T-helper 22 cell (primary cell): ENCODE measurements at regions not wholly inside any gene's neighbourhood (a gene's known extent, or its start where the extent isn't known, plus 50 kb on each side); places are given as distances from the start of the nearest gene placed in this dataset.
"Not testable (repeated sequence)": the region's sequence is repeated elsewhere in the genome, so short reads cannot be mapped to it uniquely, and the experiment has no call there.

Experiments used
- DNase-seq: peaks from one replicate; pipeline ENCODE4 v3.0.0-alpha.2; 2020; ENCODE audit warnings: low read depth

- no peak for DNase-seq
These were observed 193.7 kb downstream of the TTC39B start for GRCh38 chr9:15113288-15113687.

GRCh38 chr9:15111071-15111470 is 195.9 kb downstream of the TTC39B start:
- DNase-seq, result no peak

- DNase-seq, result no peak
These were observed 194.7 kb upstream of the FREM1 start for GRCh38 chr9:15104826-15105420.

GRCh38 chr9:15103290-15103689 is 193.1 kb upstream of the FREM1 start:
- no peak for DNase-seq

- DNase-seq, result no peak
These were observed 190.9 kb upstream of the FREM1 start for GRCh38 chr9:15101095-15101494.

- no peak for DNase-seq
These were observed 190.3 kb upstream of the FREM1 start for GRCh38 chr9:15100571-15100970.

GRCh38 chr9:15096972-15097371 is 186.7 kb upstream of the FREM1 start:
- DNase-seq, result no peak

GRCh38 chr9:15086778-15087324 is 176.6 kb upstream of the FREM1 start:
- no peak for DNase-seq

GRCh38 chr9:15086156-15086763 is 176.0 kb upstream of the FREM1 start:
- DNase-seq, result no peak

- no peak for DNase-seq
These were observed 171.0 kb upstream of the FREM1 start for GRCh38 chr9:15081021-15081753.

- no peak for DNase-seq
These were observed 170.2 kb upstream of the FREM1 start for GRCh38 chr9:15080401-15080800.

GRCh38 chr9:15079989-15080388 is 169.8 kb upstream of the FREM1 start:
- no peak for DNase-seq

- no peak for DNase-seq
These were observed 167.9 kb upstream of the FREM1 start for GRCh38 chr9:15077946-15078729.

GRCh38 chr9:15073620-15074019 is 163.4 kb upstream of the FREM1 start:
- DNase-seq, result no peak

GRCh38 chr9:15070716-15071115 is 160.5 kb upstream of the FREM1 start:
- no peak for DNase-seq

GRCh38 chr9:15069106-15069505 is 158.9 kb upstream of the FREM1 start:
- DNase-seq, result no peak

- no peak for DNase-seq
These were observed 158.0 kb upstream of the FREM1 start for GRCh38 chr9:15068261-15068660.

- DNase-seq, result no peak
These were observed 148.8 kb upstream of the FREM1 start for GRCh38 chr9:15059003-15059402.

- DNase-seq, result no peak
These were observed 148.0 kb upstream of the FREM1 start for GRCh38 chr9:15058236-15058635.

- not testable (repeated sequence) for DNase-seq
These were observed 145.1 kb upstream of the FREM1 start for GRCh38 chr9:15055284-15055683.

- no peak for DNase-seq
These were observed 138.5 kb upstream of the FREM1 start for GRCh38 chr9:15048772-15049171.

- no peak for DNase-seq
These were observed 136.9 kb upstream of the FREM1 start for GRCh38 chr9:15047028-15047551.
